Dendritic cell treated with granulocyte-macrophage colony-stimulating factor and Interleukin-4, amounts not matched to agents 40 ng/mL and 50 ng/mL, for 4 days (primary cell): ENCODE measurements at regions not wholly inside any gene's neighbourhood (a gene's known extent, or its start where the extent isn't known, plus 50 kb on each side); places are given as distances from the start of the nearest gene placed in this dataset.

Source experiments
- H3K27ac Mint-ChIP-seq: one replicate; pipeline ENCODE4 v1.8.0; 2022; ENCODE audit warnings: mild to moderate bottlenecking, mixed read lengths
- H3K27me3 Mint-ChIP-seq: one replicate; pipeline ENCODE4 v1.8.0; 2022; ENCODE audit warnings: mild to moderate bottlenecking, mixed read lengths
- H3K36me3 Mint-ChIP-seq: one replicate; pipeline ENCODE4 v1.8.0; 2022; ENCODE audit warnings: low read depth, mixed read lengths
- H3K4me1 Mint-ChIP-seq: one replicate; pipeline ENCODE4 v1.8.0; 2022; ENCODE audit warnings: low read depth, mixed read lengths
- H3K4me3 Mint-ChIP-seq: one replicate; pipeline ENCODE4 v1.8.0; 2022; ENCODE audit warnings: mild to moderate bottlenecking, moderate library complexity, mixed read lengths
- H3K9me3 Mint-ChIP-seq: one replicate; pipeline ENCODE4 v1.8.0; 2022; ENCODE audit warnings: mixed read lengths
- intact Hi-C: fragments of 100-400 bp; cut with micrococcal nuclease; formaldehyde crosslinking; loops from one replicate; pipeline ENCODE4 v1.15.0; 2022

- no peak overlapping the region for H3K27ac Mint-ChIP-seq
- no peak overlapping the region for H3K4me3 Mint-ChIP-seq
- H3K4me1 Mint-ChIP-seq: no peaks in the 10 kb centered on the region
- H3K9me3 Mint-ChIP-seq: no peaks in the 10 kb centered on the region
- intact Hi-C loops: no loop called here
- H3K27me3 Mint-ChIP-seq: no peaks in the 10 kb centered on the region
- H3K36me3 Mint-ChIP-seq: no peaks in the 10 kb centered on the region
These were observed 276.5 kb upstream of the TCF21 start for GRCh38 chr6:133612459-133612858.

GRCh38 chr6:133613211-133613610 is 275.7 kb upstream of the TCF21 start:
- H3K4me1 Mint-ChIP-seq: no peaks in the 10 kb centered on the region
- intact Hi-C loops: no loop called here
- H3K36me3 Mint-ChIP-seq: no peaks in the 10 kb centered on the region
- no peak overlapping the region for H3K4me3 Mint-ChIP-seq
- no peaks in the 10 kb centered on the region for H3K9me3 Mint-ChIP-seq
- no peaks in the 10 kb centered on the region for H3K27me3 Mint-ChIP-seq
- H3K27ac Mint-ChIP-seq: no peak overlapping the region

GRCh38 chr6:133621751-133622150 is 267.2 kb upstream of the TCF21 start:
- H3K36me3 Mint-ChIP-seq: no peaks in the 10 kb centered on the region
- H3K27me3 Mint-ChIP-seq: no peaks in the 10 kb centered on the region
- H3K9me3 Mint-ChIP-seq: no peaks in the 10 kb centered on the region
- no peak overlapping the region for H3K4me3 Mint-ChIP-seq
- no peaks in the 10 kb centered on the region for H3K4me1 Mint-ChIP-seq
- no peak overlapping the region for H3K27ac Mint-ChIP-seq
- intact Hi-C loops: no loop called here

GRCh38 chr6:133623065-133623464 is 265.8 kb upstream of the TCF21 start:
- intact Hi-C loops: no loop called here
- no peaks in the 10 kb centered on the region for H3K9me3 Mint-ChIP-seq
- H3K27ac Mint-ChIP-seq: no peak overlapping the region
- no peaks in the 10 kb centered on the region for H3K27me3 Mint-ChIP-seq
- no peaks in the 10 kb centered on the region for H3K36me3 Mint-ChIP-seq
- H3K4me3 Mint-ChIP-seq: no peak overlapping the region
- no peaks in the 10 kb centered on the region for H3K4me1 Mint-ChIP-seq

- H3K27me3 Mint-ChIP-seq: no peaks in the 10 kb centered on the region
- H3K36me3 Mint-ChIP-seq: no peaks in the 10 kb centered on the region
- H3K4me3 Mint-ChIP-seq: no peak overlapping the region
- no peaks in the 10 kb centered on the region for H3K9me3 Mint-ChIP-seq
- intact Hi-C loops: no loop called here
- H3K4me1 Mint-ChIP-seq: no peaks in the 10 kb centered on the region
- H3K27ac Mint-ChIP-seq: no peak overlapping the region
These were observed 265.3 kb upstream of the TCF21 start for GRCh38 chr6:133623621-133624020.

GRCh38 chr6:133626096-133626666 is 262.7 kb upstream of the TCF21 start:
- H3K27me3 Mint-ChIP-seq: no peaks in the 10 kb centered on the region
- H3K4me1 Mint-ChIP-seq: no peaks in the 10 kb centered on the region

GRCh38 chr6:133629970-133630369 is 258.9 kb upstream of the TCF21 start:
- Mint-ChIP-seq H3K27ac (no peak overlapping the region), H3K27me3 (no peaks in the 10 kb centered on the region), H3K36me3 (no peaks in the 10 kb centered on the region), H3K9me3 (no peaks in the 10 kb centered on the region), H3K4me1 (no peaks in the 10 kb centered on the region), H3K4me3 (no peak overlapping the region)
- intact Hi-C loops: no loop called here

More at GRCh38 chr6:133626096-133626666, 262.7 kb upstream of the TCF21 start:
- Mint-ChIP-seq H3K9me3 (no peaks in the 10 kb centered on the region), H3K4me3 (no peak overlapping the region), H3K36me3 (no peaks in the 10 kb centered on the region), H3K27ac (no peak overlapping the region)
- intact Hi-C loops: no loop called here

- no peak overlapping the region for H3K27ac Mint-ChIP-seq
- intact Hi-C loops: no loop called here
- H3K9me3 Mint-ChIP-seq: no peaks in the 10 kb centered on the region
These were observed 258.3 kb upstream of the TCF21 start for GRCh38 chr6:133630651-133631050.

GRCh38 chr6:133631421-133631820 is 257.5 kb upstream of the TCF21 start:
- H3K9me3 Mint-ChIP-seq: no peaks in the 10 kb centered on the region
- no peak overlapping the region for H3K4me3 Mint-ChIP-seq
- no peaks in the 10 kb centered on the region for H3K27me3 Mint-ChIP-seq
- H3K4me1 Mint-ChIP-seq: no peaks in the 10 kb centered on the region
- no peak overlapping the region for H3K27ac Mint-ChIP-seq
- no peaks in the 10 kb centered on the region for H3K36me3 Mint-ChIP-seq
- intact Hi-C loops: no loop called here

More at GRCh38 chr6:133630651-133631050, 258.3 kb upstream of the TCF21 start:
- Mint-ChIP-seq H3K36me3 (no peaks in the 10 kb centered on the region), H3K4me1 (no peaks in the 10 kb centered on the region), H3K4me3 (no peak overlapping the region), H3K27me3 (no peaks in the 10 kb centered on the region)

GRCh38 chr6:133632206-133632605 is 256.7 kb upstream of the TCF21 start:
- no peaks in the 10 kb centered on the region for H3K4me1 Mint-ChIP-seq
- intact Hi-C loops: no loop called here
- H3K4me3 Mint-ChIP-seq: no peak overlapping the region
- no peaks in the 10 kb centered on the region for H3K9me3 Mint-ChIP-seq
- H3K27ac Mint-ChIP-seq: no peak overlapping the region
- H3K36me3 Mint-ChIP-seq: no peaks in the 10 kb centered on the region
- no peaks in the 10 kb centered on the region for H3K27me3 Mint-ChIP-seq

- Mint-ChIP-seq H3K27me3 (no peaks in the 10 kb centered on the region), H3K36me3 (no peaks in the 10 kb centered on the region), H3K4me3 (no peak overlapping the region), H3K27ac (no peak overlapping the region), H3K4me1 (no peaks in the 10 kb centered on the region), H3K9me3 (no peaks in the 10 kb centered on the region)
- intact Hi-C loops: no loop called here
These were observed 256.0 kb upstream of the TCF21 start for GRCh38 chr6:133632906-133633305.

GRCh38 chr6:133634474-133634873 is 254.4 kb upstream of the TCF21 start:
- Mint-ChIP-seq H3K4me1 (no peaks in the 10 kb centered on the region), H3K4me3 (no peak overlapping the region), H3K36me3 (no peaks in the 10 kb centered on the region), H3K9me3 (no peaks in the 10 kb centered on the region), H3K27ac (no peak overlapping the region), H3K27me3 (no peaks in the 10 kb centered on the region)
- intact Hi-C loops: no loop called here

GRCh38 chr6:133635447-133635846 is 253.5 kb upstream of the TCF21 start:
- Mint-ChIP-seq H3K36me3 (no peaks in the 10 kb centered on the region), H3K27me3 (no peaks in the 10 kb centered on the region), H3K9me3 (no peaks in the 10 kb centered on the region), H3K27ac (no peak overlapping the region), H3K4me3 (no peak overlapping the region), H3K4me1 (no peaks in the 10 kb centered on the region)
- intact Hi-C loops: no loop called here

- Mint-ChIP-seq H3K9me3 (no peaks in the 10 kb centered on the region), H3K27me3 (no peaks in the 10 kb centered on the region), H3K4me1 (no peaks in the 10 kb centered on the region), H3K36me3 (no peaks in the 10 kb centered on the region), H3K4me3 (no peak overlapping the region), H3K27ac (no peak overlapping the region)
- intact Hi-C loops: no loop called here
These were observed 251.5 kb upstream of the TCF21 start for GRCh38 chr6:133637436-133637835.

- Mint-ChIP-seq H3K4me1 (no peaks in the 10 kb centered on the region), H3K36me3 (no peaks in the 10 kb centered on the region), H3K27ac (no peak overlapping the region), H3K27me3 (no peaks in the 10 kb centered on the region), H3K4me3 (no peak overlapping the region), H3K9me3 (no peaks in the 10 kb centered on the region)
- intact Hi-C loops: no loop called here
These were observed 251.0 kb upstream of the TCF21 start for GRCh38 chr6:133637874-133638273.
